ENCODE measurements at regions not wholly inside any gene's neighbourhood (a gene's known extent, or its start where the extent isn't known, plus 50 kb on each side); places are given as distances from the start of the nearest gene placed in this dataset.

- DNase-seq (ENCODE audit: low spot score), result no peak
Observed at GRCh38 chr12:65764325-65764724, 60.0 kb upstream of the HMGA2 start.

- peak; percentile 29 for DNase-seq (ENCODE audit: low spot score)
Observed at GRCh38 chr12:65765436-65765813, 58.9 kb upstream of the HMGA2 start.

- DNase-seq (ENCODE audit: low spot score), result no peak
Observed at GRCh38 chr12:65769880-65770279, 54.4 kb upstream of the HMGA2 start.
